HEK293T (cell line): ENCODE measurements at regions not wholly inside any gene's neighbourhood (a gene's known extent, or its start where the extent isn't known, plus 50 kb on each side); places are given as distances from the start of the nearest gene placed in this dataset.

Source experiments
- ARNT ChIP-seq: fragments of 450-650 bp; IDR thresholded peaks from 2 replicates; pipeline ENCODE4 v1.6.1; 2017; ENCODE audit warnings: mild to moderate bottlenecking
- BHLHE40 ChIP-seq: fragments of 450-650 bp; IDR thresholded peaks from 2 replicates; pipeline ENCODE4 v1.6.1; 2016; ENCODE audit warnings: mild to moderate bottlenecking, moderate library complexity, borderline replicate concordance
- CTBP1 ChIP-seq: fragments of 450-650 bp; IDR thresholded peaks from 2 replicates; pipeline ENCODE4 v1.6.1; 2016; ENCODE audit warnings: borderline replicate concordance
- ELF4 ChIP-seq: fragments of 450-650 bp; IDR thresholded peaks from 2 replicates; pipeline ENCODE4 v1.6.1; 2017; ENCODE audit warnings: antibody characterized with exemption
- FOXK2 ChIP-seq: fragments of 450-650 bp; IDR thresholded peaks from 2 replicates; pipeline ENCODE4 v1.6.1; 2016; ENCODE audit warnings: mild to moderate bottlenecking
- FOXM1 ChIP-seq: fragments of 450-650 bp; IDR thresholded peaks from 2 replicates; pipeline ENCODE4 v1.6.1; 2017; ENCODE audit warnings: mild to moderate bottlenecking, borderline replicate concordance
- HDGF ChIP-seq: fragments of 450-650 bp; IDR thresholded peaks from 2 replicates; pipeline ENCODE4 v1.6.1; 2017; ENCODE audit warnings: antibody characterized with exemption, borderline replicate concordance
- L3MBTL2 ChIP-seq: fragments of 450-650 bp; conservative IDR thresholded peaks from 2 replicates; pipeline ENCODE4 v1.6.1; 2016; ENCODE audit warnings: mild to moderate bottlenecking
- SP1 ChIP-seq: fragments of 450-650 bp; IDR thresholded peaks from 2 replicates; pipeline ENCODE4 v1.6.1; 2017
- SUZ12 ChIP-seq: fragments of 450-650 bp; IDR thresholded peaks from 2 replicates; pipeline ENCODE4 v1.6.1; 2016; ENCODE audit warnings: mild to moderate bottlenecking
- TARDBP ChIP-seq: fragments of 450-650 bp; IDR thresholded peaks from 2 replicates; pipeline ENCODE4 v1.6.1; 2016

- no peak for TF ChIP-seq CTBP1
- no peak for TF ChIP-seq ELF4
- TF ChIP-seq HDGF = no peak
- TF ChIP-seq SP1 = no peak
- TF ChIP-seq SUZ12 = no peak
- TF ChIP-seq BHLHE40 = no peak
- TF ChIP-seq ARNT = no peak
- no peak for TF ChIP-seq L3MBTL2
- no peak for TF ChIP-seq FOXK2
- TF ChIP-seq TARDBP = no peak
- TF ChIP-seq FOXM1 = no peak
Observed at GRCh38 chr16:86781046-86781445, 202.7 kb downstream of the FOXL1 start.
